ENCODE measurements at regions not wholly inside any gene's neighbourhood (a gene's known extent, or its start where the extent isn't known, plus 50 kb on each side); places are given as distances from the start of the nearest gene placed in this dataset.

- peaks cover 15% of the 10 kb centered on the region for H3K4me1 ChIP-seq (ENCODE audit: insufficient read depth, low read length, poor library complexity, severe bottlenecking)
- H3K27me3 ChIP-seq (ENCODE audit: insufficient read depth, low read length, poor library complexity, severe bottlenecking), result no peaks in the 10 kb centered on the region
- H3K9me2 ChIP-seq (replicated peaks; ENCODE audit: low read depth, low read length), result no peaks in the 10 kb centered on the region
- TF ChIP-seq CTCF (conservative IDR thresholded peaks at IDR 0.05; ENCODE audit: low read length), result no peak
- no peak for TF ChIP-seq EZH2phosphoT487 (IDR thresholded peaks at IDR 0.05; ENCODE audit: borderline replicate concordance)
- H3F3A ChIP-seq (ENCODE audit: low read depth), result no peaks in the 10 kb centered on the region
- H3K9ac ChIP-seq (ENCODE audit: low read depth, low read length, poor library complexity, severe bottlenecking), result no peak overlapping the region
- no peaks in the 10 kb centered on the region for H3K79me2 ChIP-seq (ENCODE audit: insufficient read depth, low read length)
- no peak overlapping the region for H3K4me2 ChIP-seq (ENCODE audit: low read depth, low read length, poor library complexity, severe bottlenecking)
- no peaks in the 10 kb centered on the region for H4K20me1 ChIP-seq (ENCODE audit: insufficient read depth, low read length, poor library complexity, severe bottlenecking)
- no peak overlapping the region for H2AFZ ChIP-seq (ENCODE audit: low read length)
- no peaks in the 10 kb centered on the region for H3K36me3 ChIP-seq (ENCODE audit: insufficient read depth, low read length)
- no peaks in the 10 kb centered on the region; the same call in 1 of the 2 replicates for H3K9me3 ChIP-seq (ENCODE audit: insufficient read depth, low read depth, low read length)
- H3K4me3 ChIP-seq (ENCODE audit: low read length, poor library complexity, severe bottlenecking), result no peak overlapping the region
These were observed 83.8 kb downstream of the TMEM167A start for GRCh38 chr5:82993416-82993815.

- H3K4me1 ChIP-seq (ENCODE audit: insufficient read depth, low read length, poor library complexity, severe bottlenecking), result peaks cover 15% of the 10 kb centered on the region
- no peaks in the 10 kb centered on the region for H3K27me3 ChIP-seq (ENCODE audit: insufficient read depth, low read length, poor library complexity, severe bottlenecking)
- H2AFZ ChIP-seq (ENCODE audit: low read length), result no peak overlapping the region
- H3K79me2 ChIP-seq (ENCODE audit: insufficient read depth, low read length), result no peaks in the 10 kb centered on the region
- H3K4me3 ChIP-seq (ENCODE audit: low read length, poor library complexity, severe bottlenecking), result no peak overlapping the region
- no peaks in the 10 kb centered on the region for H3K9me2 ChIP-seq (replicated peaks; ENCODE audit: low read depth, low read length)
- H3K36me3 ChIP-seq (ENCODE audit: insufficient read depth, low read length), result no peaks in the 10 kb centered on the region
- H3K4me2 ChIP-seq (ENCODE audit: low read depth, low read length, poor library complexity, severe bottlenecking), result no peak overlapping the region
- no peaks in the 10 kb centered on the region for H3K9me3 ChIP-seq (ENCODE audit: insufficient read depth, low read depth, low read length)
- no peak overlapping the region for H3K9ac ChIP-seq (ENCODE audit: low read depth, low read length, poor library complexity, severe bottlenecking)
- no peaks in the 10 kb centered on the region for H3F3A ChIP-seq (ENCODE audit: low read depth)
- H4K20me1 ChIP-seq (ENCODE audit: insufficient read depth, low read length, poor library complexity, severe bottlenecking), result no peaks in the 10 kb centered on the region
- no peak for TF ChIP-seq CTCF (conservative IDR thresholded peaks at IDR 0.05; ENCODE audit: low read length)
- TF ChIP-seq EZH2phosphoT487 (IDR thresholded peaks at IDR 0.05; ENCODE audit: borderline replicate concordance), result no peak
These were observed 84.5 kb downstream of the TMEM167A start for GRCh38 chr5:82992646-82993045.

GRCh38 chr5:82991678-82992323 lies 85.4 kb downstream of the TMEM167A start:
- H3K9me3 ChIP-seq (ENCODE audit: insufficient read depth, low read depth, low read length), result no peaks in the 10 kb centered on the region
- H3F3A ChIP-seq (ENCODE audit: low read depth), result no peaks in the 10 kb centered on the region
- H2AFZ ChIP-seq (ENCODE audit: low read length), result peak overlapping the region; percentile 69
- no peak overlapping the region for H3K9ac ChIP-seq (ENCODE audit: low read depth, low read length, poor library complexity, severe bottlenecking)
- TF ChIP-seq EZH2phosphoT487 (IDR thresholded peaks at IDR 0.05; ENCODE audit: borderline replicate concordance) (no peak), CTCF (conservative IDR thresholded peaks at IDR 0.05; ENCODE audit: low read length) (no peak)
- no peaks in the 10 kb centered on the region for H3K9me2 ChIP-seq (replicated peaks; ENCODE audit: low read depth, low read length)
- H3K27me3 ChIP-seq (ENCODE audit: insufficient read depth, low read length, poor library complexity, severe bottlenecking), result no peaks in the 10 kb centered on the region
- H3K36me3 ChIP-seq (ENCODE audit: insufficient read depth, low read length), result no peaks in the 10 kb centered on the region
- peak overlapping the region; percentile 49 for H3K4me2 ChIP-seq (ENCODE audit: low read depth, low read length, poor library complexity, severe bottlenecking)
- no peaks in the 10 kb centered on the region for H4K20me1 ChIP-seq (ENCODE audit: insufficient read depth, low read length, poor library complexity, severe bottlenecking)
- H3K4me1 ChIP-seq (ENCODE audit: insufficient read depth, low read length, poor library complexity, severe bottlenecking), result peaks cover 15% of the 10 kb centered on the region
- H3K79me2 ChIP-seq (ENCODE audit: insufficient read depth, low read length), result no peaks in the 10 kb centered on the region
- peak overlapping the region; percentile 28 for H3K4me3 ChIP-seq (ENCODE audit: low read length, poor library complexity, severe bottlenecking)

Measured in Loucy (cell line).